ENCODE measurements at regions not wholly inside any gene's neighbourhood (a gene's known extent, or its start where the extent isn't known, plus 50 kb on each side); places are given as distances from the start of the nearest gene placed in this dataset.
"Not testable (repeated sequence)": the region's sequence is repeated elsewhere in the genome, so short reads cannot be mapped to it uniquely, and the experiment has no call there.

DNA sequence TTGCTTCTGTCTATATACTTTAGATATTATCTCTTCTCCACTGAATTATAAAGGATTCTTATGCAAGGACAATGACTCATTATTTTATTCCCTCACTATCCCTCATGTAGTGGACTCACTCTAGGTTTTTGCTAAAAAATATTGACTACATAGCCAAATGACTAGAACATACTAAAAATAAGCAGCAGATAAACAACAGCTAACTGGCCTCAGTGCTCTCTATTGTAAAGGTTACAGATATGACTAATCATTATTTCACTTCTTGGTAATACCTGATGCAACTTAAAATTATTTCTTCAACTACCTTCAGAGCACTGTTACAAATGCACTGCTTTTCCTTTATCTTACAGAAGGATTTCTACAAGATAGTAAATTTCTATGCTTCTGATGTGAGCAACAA lies 147.6 kb upstream of the DEPDC1 start:
- no peak for DNase-seq (ENCODE audit: missing footprints)
- intact Hi-C loops (cut with DNase I), result no loop called here
- no peak for ATAC-seq

DNA sequence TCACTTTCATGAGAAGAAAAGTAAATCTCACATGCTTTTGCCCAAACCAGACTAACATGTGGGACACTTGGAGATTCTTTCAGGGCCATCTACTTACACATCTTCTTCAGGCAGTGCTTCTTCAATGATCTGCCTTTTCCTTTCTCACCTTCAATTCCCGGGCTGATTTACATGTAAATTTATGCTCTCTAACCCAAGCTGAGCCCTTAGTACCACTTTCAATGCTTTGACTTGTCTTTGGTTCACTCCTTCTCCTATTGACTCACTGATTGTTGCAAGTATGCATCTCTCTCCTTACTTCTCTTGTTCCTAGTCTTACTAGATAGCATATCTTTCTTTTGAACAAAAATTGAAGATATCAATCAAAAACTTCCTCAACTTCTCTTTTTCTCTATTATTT lies 154.2 kb upstream of the DEPDC1 start:
- intact Hi-C loops (cut with DNase I), result no loop called here
- ATAC-seq, result no peak
- DNase-seq (ENCODE audit: missing footprints), result no peak

DNA sequence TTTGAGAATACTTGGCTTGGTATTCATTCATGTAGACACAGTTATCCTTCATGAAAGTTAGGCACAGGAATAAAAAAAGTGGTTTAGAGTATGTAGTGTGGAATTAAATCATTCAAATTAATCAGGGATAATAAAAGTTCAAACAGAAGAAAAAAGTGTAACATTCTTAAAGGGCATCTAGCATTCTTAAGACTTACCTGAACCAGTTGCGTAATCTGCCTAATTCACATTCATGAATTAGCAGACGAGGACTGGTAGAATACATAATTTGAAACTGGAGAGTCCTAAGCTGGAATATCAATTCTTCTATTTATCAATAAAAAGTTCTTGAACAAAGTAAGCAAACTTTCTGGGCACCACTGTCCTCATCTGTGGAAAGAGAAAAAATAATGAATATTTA lies 157.0 kb upstream of the DEPDC1 start:
- no peak for DNase-seq (ENCODE audit: missing footprints)
- ATAC-seq, result no peak
- intact Hi-C loops (cut with DNase I), result no loop called here

DNA sequence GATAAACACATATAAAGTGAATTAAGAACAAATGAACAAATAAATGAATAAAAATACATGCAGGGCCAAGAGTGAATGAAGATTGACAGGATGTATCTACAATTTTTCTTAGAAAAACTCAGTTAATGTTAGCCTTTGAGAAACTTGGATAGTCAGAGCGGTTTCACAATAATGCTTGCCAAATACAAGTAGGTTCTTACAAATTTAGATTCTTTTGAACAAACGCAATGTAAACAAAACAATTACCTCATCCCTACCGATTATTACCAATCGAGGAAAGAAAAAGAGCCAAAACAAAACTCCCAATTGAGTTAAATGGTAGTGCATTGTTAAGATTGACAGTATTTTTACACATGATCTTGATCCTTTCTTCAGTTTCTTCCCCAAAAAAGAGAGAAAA lies 176.9 kb upstream of the DEPDC1 start:
- intact Hi-C loops (cut with DNase I), result no loop called here
- ATAC-seq (no peak), DNase-seq (ENCODE audit: missing footprints) (no peak)

DNA sequence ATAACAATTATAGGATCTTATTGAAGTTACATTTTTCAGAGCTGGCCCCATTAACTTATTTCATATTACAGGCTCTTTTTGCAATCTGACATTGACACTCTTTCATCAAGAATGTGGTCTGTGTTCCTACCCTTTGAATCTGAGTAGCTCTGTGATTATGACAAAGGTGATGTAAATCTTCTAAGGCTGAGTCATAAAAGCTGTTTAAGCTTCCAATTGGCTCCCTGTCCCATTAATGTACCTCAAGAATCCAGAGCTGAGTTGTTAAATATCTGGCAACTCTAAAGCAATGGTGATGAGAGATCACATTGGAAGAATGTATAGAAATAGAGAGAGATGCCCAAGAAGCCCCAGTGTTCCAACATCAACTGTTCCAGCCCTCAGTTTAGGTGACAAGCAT lies 178.5 kb upstream of the DEPDC1 start:
- intact Hi-C loops (cut with DNase I), result no loop called here
- ATAC-seq (no peak), DNase-seq (ENCODE audit: missing footprints) (no peak)

DNA sequence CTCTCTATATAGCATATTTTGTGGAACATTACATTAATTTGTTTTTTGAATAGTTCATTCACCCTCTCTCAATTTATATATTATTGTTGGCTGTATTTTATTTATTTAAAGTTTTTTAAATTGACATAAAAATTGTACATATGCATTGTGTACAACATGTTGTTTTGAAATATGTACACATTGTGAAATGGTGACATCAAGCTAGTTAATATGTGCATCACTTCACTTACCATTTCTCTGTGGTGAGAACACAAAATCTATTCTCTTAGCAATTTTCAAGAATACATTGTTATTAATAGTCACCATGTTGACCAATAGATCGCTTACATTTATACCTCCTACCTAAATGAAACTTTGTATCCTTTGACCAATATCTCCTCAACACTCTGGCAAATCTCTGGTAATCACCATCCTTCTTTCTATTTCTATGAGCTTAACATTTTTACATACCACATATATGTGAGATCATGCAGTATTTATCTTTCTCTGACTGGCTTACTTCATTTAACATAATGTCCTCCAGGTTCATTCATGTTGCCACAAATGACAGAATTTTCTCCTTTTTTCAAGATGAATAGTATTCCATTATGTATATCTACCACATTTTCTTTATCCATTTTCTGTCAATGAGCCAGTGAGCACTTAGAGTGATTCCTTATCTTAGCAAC lies 180.9 kb upstream of the DEPDC1 start:
- intact Hi-C loops (cut with DNase I), result no loop called here
- DNase-seq (ENCODE audit: missing footprints), result no peak
- ATAC-seq, result no peak

DNA sequence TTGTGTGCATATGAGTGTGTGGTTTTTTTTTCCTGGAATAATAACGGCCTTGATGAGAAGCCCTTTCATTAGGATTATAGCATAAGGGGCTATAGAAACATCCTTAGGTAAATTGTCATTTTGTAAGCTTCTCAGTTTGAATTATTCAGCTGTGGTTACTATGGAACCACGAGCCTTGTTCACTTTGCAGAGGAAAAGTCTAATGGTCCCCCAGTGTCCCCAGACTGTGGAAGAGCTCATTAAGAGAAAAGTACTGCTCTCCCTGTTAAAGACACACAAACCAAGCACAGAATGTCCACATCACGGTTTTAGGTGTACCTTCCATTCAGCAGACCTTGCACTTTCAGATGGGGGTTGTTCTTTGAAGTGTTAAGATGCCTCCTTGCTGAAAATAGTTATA lies 199.3 kb upstream of the DEPDC1 start:
- ATAC-seq (no peak), DNase-seq (ENCODE audit: missing footprints) (no peak)
- intact Hi-C loops (cut with DNase I), result no loop called here

DNA sequence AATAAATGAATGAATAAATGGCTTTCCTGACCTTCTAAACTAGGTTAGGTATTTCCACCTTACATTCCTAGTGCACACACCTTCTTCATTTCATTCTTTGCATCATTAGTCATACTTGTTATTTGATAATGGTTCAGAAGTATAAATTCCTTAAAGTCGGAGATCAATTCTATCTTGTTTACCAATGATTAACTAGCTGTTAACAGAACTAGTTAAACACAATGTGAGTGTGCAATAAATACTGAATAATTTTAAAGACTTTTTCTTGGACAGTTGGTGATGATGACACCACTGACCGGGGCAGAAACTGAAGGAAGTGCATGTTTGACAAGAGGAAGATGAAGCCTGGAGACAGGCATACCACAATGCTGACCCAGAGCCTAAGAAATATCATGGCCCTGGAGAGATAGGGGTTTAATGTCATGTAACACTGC lies 207.1 kb upstream of the DEPDC1 start:
- ATAC-seq, result no peak
- intact Hi-C loops (cut with DNase I), result no loop called here

DNA sequence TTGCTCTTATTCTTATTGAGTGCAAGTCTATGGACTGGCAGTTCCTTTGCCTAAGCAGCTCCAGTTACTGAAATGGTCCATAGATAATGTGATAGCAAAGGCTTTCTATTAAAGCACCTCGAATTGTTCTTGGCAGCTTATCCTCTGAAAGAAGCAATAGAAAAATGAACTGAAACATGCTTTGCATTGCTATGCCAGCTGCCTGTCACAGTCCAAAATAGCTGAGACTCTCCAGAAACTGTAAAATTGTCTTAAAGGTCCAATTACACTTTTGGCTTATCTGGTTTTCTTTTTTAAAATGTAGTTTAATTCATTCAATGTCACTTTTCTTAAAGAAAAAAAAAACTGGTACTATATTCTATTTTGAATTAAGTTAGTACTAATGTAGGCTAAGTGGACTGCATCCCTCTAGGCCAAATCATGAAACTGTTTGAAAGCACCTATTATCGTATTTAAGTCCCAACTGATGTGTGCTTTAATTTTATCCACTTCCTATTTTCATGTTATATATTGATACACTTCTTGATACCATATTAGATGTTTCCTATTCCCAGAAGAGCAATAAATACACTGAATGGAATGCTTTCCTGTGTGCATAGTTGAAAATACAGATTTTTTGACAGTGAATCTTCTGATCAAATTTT lies 208.0 kb upstream of the DEPDC1 start:
- intact Hi-C loops (cut with DNase I), result no loop called here
- ATAC-seq (no peak), DNase-seq (ENCODE audit: missing footprints) (no peak)

More for the DNA sequence above, 207.1 kb upstream of the DEPDC1 start:
- DNase-seq (ENCODE audit: missing footprints), result no peak

DNA sequence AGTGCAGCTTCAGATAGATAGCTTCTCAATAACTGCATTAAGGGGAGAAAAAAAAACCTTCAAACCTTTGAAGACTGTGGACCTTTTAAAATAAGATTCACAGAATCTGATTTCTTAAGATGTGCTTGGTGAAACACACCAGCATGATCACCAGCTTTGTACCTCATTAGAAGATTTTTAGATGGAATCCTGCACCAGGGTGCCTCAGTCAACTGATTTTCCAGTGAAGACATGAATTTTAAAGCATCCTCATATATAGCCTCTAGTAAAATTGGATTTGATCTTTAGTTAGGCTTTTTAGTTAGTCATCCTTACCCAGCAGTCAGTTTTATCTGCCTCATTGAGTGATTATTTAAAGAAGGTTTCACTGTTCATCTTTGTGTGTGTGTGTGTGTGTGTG lies 208.6 kb upstream of the DEPDC1 start:
- ATAC-seq, result no peak
- intact Hi-C loops (cut with DNase I), result no loop called here
- no peak for DNase-seq (ENCODE audit: missing footprints)

DNA sequence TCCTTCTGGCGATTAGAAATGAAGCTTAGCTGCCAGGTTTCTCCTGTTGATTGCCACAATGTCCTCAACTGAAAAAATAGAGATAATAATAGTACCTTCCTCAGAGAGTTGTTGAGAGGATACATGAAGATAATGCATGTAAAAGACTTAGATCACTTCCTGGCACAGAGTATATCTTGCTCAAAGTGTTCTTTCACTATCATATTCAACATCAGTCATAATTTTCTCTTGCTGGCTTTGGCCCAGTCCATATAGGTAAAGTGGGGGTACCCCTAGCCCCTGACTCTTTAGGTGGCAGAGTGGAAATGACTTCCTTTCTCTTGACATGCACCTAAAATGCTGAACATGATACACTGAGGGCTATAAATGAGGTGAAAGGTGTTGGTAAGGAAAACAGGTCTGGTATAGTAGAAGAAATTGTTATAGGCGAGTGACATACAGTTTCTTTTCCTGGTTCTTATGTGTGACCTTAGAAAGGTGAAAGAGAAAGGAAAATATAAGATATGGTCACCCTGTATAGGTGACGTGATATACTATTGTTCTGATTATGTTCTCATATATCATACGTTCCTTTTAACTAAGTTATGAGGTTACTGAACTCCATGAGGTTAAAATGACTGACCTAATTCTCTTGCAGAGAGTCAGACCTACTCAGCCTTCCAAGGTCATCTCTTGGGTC lies 209.9 kb upstream of the DEPDC1 start:
- DNase-seq (ENCODE audit: missing footprints), result no peak
- intact Hi-C loops (cut with DNase I), result no loop called here
- ATAC-seq, result no peak

DNA sequence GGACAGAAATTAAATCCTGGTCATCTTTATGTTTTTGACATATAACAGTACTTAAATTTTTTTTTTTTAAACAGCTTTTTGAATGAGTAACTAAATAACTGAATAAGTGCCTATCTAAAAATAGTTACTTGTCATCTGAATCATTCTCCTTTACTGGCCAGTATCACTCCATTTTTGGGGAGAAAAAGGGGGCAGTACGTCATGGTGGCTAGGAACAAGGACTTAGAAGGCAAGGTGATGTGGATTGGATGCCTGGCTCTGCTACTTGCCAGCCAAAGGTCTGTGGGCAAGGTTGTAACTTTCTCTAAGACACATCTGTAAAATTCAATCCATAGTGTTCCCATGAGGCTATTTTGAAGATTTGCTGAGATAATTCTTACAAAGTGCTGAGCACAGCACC lies 220.4 kb upstream of the DEPDC1 start:
- intact Hi-C loops (cut with DNase I), result no loop called here
- ATAC-seq, result no peak
- DNase-seq (ENCODE audit: missing footprints), result no peak

DNA sequence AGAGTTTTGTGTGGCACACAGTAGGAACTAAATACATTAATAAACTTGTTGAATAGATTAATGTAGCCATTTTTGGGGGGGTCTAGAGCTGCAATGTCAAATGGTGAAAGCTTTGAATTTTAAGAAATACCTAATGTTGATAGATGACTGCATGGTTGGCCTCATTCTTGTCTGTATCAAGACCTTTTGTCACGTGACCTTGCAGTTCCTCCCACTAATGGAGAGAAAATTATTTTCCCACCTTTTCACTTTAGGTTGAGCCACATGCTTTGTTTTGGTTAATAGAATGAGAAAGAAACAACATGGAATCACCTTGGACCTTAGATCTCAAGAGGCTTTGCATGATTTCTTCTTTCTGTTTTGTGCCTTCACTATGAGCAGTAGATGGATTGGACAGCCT lies 223.6 kb upstream of the DEPDC1 start:
- intact Hi-C loops (cut with DNase I), result loop anchor here (5.0 kb wide), 1 partner anchor 98 kb away; no protein-coding TSS in a partner anchor
- no peak for ATAC-seq
- DNase-seq (ENCODE audit: missing footprints), result no peak

DNA sequence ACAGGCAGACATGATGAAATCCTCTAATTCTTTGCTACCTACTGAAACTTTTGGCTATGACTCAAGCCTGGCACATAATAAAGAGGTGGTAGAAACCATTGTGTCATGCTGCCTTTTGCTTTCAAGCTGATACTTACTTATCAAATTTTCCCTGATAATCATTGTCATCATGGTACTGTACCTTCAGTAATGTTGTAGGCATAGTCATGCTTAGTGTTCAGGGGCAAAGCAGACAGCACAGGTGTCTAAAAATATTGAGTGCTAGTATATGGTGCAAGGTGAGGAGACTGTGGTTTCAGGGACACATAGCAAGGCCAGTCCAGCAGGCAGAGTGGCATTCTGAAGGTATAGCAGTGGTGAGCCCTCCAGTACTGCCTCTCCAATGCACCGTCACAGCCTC lies 226.9 kb upstream of the DEPDC1 start:
- intact Hi-C loops (cut with DNase I), result loop anchor here (5.0 kb wide), 1 partner anchor 101 kb away; no protein-coding TSS in a partner anchor

DNA sequence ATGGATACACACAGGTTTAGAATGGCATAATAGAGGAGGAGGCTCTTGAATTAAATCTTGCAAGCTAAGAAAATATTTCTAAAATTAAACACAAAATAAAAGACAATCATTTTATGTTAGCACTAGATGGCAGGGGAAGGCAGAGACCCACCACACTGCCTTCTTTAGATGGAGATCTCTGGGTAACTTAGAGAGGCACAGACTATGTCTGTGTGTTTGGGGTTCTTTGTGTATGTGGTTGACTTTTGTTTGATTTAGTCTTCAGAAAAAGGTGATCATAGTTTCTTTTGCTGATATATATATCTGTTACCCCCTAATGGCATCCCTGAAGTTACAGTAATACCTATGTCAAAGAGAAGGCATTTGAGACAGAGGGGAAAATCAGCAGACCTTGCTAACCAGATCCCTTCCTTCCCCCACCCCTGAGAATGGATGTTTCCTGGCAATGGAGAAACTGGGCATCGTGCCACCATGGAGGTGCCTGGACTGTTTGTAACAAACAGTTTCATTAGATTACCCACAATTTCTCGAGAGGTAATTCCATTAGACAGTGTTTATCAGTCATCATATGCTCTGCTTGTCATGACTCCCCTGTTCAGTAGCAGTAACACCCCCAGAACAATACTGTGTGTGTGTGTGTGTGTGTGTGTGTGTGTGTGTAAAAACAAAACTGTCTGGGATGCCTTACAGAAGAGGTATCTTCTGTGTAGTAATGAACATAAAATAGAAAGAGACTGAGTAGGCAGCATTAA lies 228.3 kb upstream of the DEPDC1 start:
- ATAC-seq, result peak; percentile 95
- intact Hi-C loops (cut with DNase I), result no loop called here
- peak; percentile 74 for DNase-seq (ENCODE audit: missing footprints)

More for the DNA sequence above, 226.9 kb upstream of the DEPDC1 start:
- ATAC-seq (peak; percentile 24), DNase-seq (ENCODE audit: missing footprints) (no peak)

DNA sequence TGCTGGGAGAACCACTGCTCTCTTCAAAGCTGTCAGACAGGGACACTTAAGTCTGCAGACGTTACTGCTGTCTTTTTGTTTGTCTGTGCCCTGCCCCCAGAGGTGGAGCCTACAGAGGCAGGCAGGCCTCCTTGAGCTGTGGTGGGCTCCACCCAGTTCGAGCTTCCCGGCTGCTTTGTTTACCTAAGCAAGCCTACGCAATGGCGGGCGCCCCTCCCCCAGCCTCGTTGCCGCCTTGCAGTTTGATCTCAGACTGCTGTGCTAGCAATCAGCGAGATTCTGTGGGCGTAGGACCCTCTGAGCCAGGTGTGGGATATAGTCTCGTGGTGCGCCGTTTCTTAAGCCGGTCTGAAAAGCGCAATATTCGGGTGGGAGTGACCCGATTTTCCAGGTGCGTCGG lies 242.6 kb upstream of the DEPDC1 start:
- intact Hi-C loops (cut with DNase I); DNase-seq (ENCODE audit: missing footprints); ATAC-seq: not testable (repeated sequence)

DNA sequence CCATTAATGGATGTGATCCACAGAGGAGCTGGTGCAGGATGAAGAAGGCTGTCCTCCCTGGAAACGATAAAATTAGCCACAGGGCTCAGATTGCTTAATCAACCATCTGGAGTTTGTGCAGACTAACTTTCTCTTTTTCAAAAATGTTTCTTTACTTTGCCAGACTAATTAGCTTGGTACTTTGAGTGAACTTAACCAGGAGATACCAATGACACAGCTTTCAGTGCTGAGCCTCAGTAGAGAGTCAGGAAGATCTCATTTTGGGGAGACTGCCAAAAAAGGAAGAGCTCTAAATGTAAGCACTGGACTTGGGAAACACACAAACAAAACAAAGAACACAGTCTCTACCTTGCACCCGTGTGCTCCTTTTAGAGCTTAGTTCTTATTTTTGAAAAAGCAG lies 248.1 kb upstream of the DEPDC1 start:
- DNase-seq (ENCODE audit: missing footprints) (no peak), ATAC-seq (no peak)
- intact Hi-C loops (cut with DNase I), result no loop called here

DNA sequence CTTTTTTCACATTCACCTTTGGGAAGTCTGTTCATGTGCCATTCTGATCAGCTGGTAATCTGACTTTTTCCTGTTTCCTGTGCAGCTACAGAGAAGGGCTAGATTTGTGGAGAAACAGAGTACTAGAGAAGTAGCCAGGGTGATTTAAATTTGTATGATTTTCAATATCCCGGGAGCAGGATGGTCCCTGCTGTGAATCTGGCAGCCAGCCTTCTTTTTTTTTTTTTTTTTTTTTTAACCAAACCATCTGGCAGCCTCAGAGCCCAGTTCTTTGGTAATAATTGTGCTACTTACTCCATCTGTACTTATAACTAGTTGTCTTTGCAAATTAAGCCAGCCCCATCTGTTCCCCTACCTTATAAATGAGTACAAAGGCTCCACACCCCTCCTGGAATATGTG lies 248.6 kb upstream of the DEPDC1 start:
- no peak for ATAC-seq
- intact Hi-C loops (cut with DNase I), result no loop called here

DNA sequence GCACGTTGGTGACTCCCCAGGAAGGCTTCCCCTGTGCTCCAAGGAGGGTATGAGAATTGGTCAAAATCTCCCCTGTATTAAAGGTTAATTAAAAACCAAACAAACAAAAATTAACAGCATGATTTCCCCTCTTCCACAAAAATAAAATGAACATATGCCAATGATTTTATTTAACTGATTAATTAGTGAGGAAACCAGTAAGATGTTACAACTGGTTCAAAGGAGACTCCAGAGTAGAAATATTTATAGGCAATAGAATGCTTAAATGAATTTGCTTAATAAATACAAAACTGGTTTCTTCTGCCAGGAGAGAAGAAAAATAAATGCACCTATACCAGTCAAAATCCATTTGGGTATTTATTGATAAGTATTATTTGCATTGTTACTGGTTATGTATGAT lies 249.5 kb upstream of the DEPDC1 start:
- intact Hi-C loops (cut with DNase I), result no loop called here
- no peak for DNase-seq (ENCODE audit: missing footprints)
- ATAC-seq, result no peak

More for the DNA sequence above, 248.6 kb upstream of the DEPDC1 start:
- DNase-seq (ENCODE audit: missing footprints), result no peak

All from Right ventricle myocardium inferior (tissue), 1 donor.